D341Med (cell line): ENCODE measurements at regions not wholly inside any gene's neighbourhood (a gene's known extent, or its start where the extent isn't known, plus 50 kb on each side); places are given as distances from the start of the nearest gene placed in this dataset.

Experiments used
- DNase-seq: peaks from one replicate; pipeline ENCODE4 v3.0.0; 2012; ENCODE audit warnings: low spot score

GRCh38 chr13:74200081-74200480 lies 65.9 kb upstream of the KLF12 start:
- no peak for DNase-seq

GRCh38 chr13:74197677-74198429 lies 63.6 kb upstream of the KLF12 start:
- no peak for DNase-seq

GRCh38 chr13:74194846-74195245 lies 60.6 kb upstream of the KLF12 start:
- no peak for DNase-seq

- no peak for DNase-seq
Measured at GRCh38 chr13:74193391-74193790, 59.2 kb upstream of the KLF12 start.

GRCh38 chr13:74191410-74191809 lies 57.2 kb upstream of the KLF12 start:
- no peak for DNase-seq

- no peak for DNase-seq
Measured at GRCh38 chr13:74190999-74191398, 56.8 kb upstream of the KLF12 start.

- no peak for DNase-seq
Measured at GRCh38 chr13:74187564-74187963, 53.4 kb upstream of the KLF12 start.

GRCh38 chr13:74184283-74184682 lies 50.1 kb upstream of the KLF12 start:
- DNase-seq: no peak
